Esophagus squamous epithelium (tissue), 5 donors: ENCODE measurements at regions not wholly inside any gene's neighbourhood (a gene's known extent, or its start where the extent isn't known, plus 50 kb on each side); places are given as distances from the start of the nearest gene placed in this dataset.
A peak's percentile ranks its signal among the peaks of the same experiment; 100 is the strongest.

Source experiments
- DNase-seq: peaks from one replicate; lab custom pipeline; 2025; lab: John Stamatoyannopoulos, UW
- H3K27ac ChIP-seq, 4 donors: fragments of 200-600 bp; sonication (generic); one replicate each; pipeline ENCODE4 v1.5.1; 2016 to 2019; ENCODE audit warnings: mild to moderate bottlenecking in 1 of 4
- H3K27me3 ChIP-seq, 4 donors: fragments of 200-600 bp; sonication (generic); 1 replicate in 3 of 4; 2 replicates in 1 of 4; pipeline versions ENCODE4 v1.5.1 to v1.6.0; 2017 to 2021; ENCODE audit warnings: antibody characterized with exemption in 1 of 4
- H3K36me3 ChIP-seq, 3 donors: fragments of 200-600 bp; sonication (generic); one replicate each; pipeline ENCODE4 v1.5.1; 2016 to 2019
- H3K4me1 ChIP-seq, 3 donors: fragments of 200-600 bp; sonication (generic); one replicate each; pipeline ENCODE4 v1.5.1; 2017 to 2019
- H3K4me3 ChIP-seq, 4 donors: fragments of 200-600 bp; sonication (generic); 1 replicate in 3 of 4; 2 replicates in 1 of 4; pipeline ENCODE4 v1.5.1; 2016 to 2019; ENCODE audit warnings: mild to moderate bottlenecking in 2 of 4, moderate library complexity in 1 of 4
- H3K9me3 ChIP-seq, 3 donors: fragments of 200-600 bp; sonication (generic); one replicate each; pipeline ENCODE4 v1.5.1; 2016 to 2019
- POLR2A ChIP-seq, 4 donors: fragments of 450-650 bp; IDR thresholded peaks; one replicate each; pipeline ENCODE4 v1.6.1; 2017; ENCODE audit warnings: antibody characterized with exemption in 4 of 4, mild to moderate bottlenecking in 4 of 4, moderate library complexity in 3 of 4
- WGBS, 2 donors: methylation state at CpG; one replicate each; pipeline ENCODE4 v1.1.5; 2018; 5-methylcytosine and 5-hydroxymethylcytosine counted together
- intact Hi-C: fragments of 100-400 bp; cut with DNase I; formaldehyde crosslinking; loops from one replicate; pipeline ENCODE4 v1.15.0; 2022
- TF ChIP-seq, protein P1 (sequence below), 6 experiments: fragments of 450-650 bp in 4 of 6; fragments of 200-600 bp in 2 of 6; sonication (generic) in 2 of 6; IDR thresholded peaks; one replicate each; pipeline ENCODE4 v1.5.1; 2016 to 2019; ENCODE audit warnings: antibody characterized with exemption in 6 of 6, mild to moderate bottlenecking in 4 of 6, moderate library complexity in 4 of 6
- donor health status: DM: yes; HTN: yes; CAD: no.

DNA sequence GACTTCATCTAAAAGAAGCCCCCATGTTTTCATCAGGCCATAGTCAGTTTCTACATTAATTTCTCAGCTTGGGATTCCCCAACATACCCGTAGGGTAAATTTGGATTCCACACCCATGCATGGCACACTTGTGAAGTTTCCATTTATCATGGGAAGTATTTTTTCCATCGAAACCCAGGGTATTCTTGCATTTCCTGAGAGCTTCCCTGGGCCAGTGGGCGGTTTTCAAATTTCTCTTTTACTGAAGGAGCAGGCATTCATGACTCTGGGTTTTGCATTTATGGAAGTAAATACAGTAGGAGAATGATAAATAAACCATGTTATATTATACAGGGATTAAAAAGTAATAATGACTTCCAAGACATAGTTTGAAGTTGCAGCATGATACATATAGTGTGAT lies 93.0 kb upstream of the MAP3K1 start:
- no peaks in the 10 kb centered on the region for H3K36me3 ChIP-seq
- DNase-seq = no peak
- no peaks in the 10 kb centered on the region for H3K27me3 ChIP-seq
- intact Hi-C loops = no loop called here
- 76 to 84% methylated on average over 3 of the region's 3 CpGs for WGBS, 2 donors
- no peak overlapping the region for H3K27ac ChIP-seq
- no peak overlapping the region for H3K4me3 ChIP-seq
- no peak for TF ChIP-seq POLR2A (IDR thresholded peaks at IDR 0.05)
- TF ChIP-seq, protein P1, sequence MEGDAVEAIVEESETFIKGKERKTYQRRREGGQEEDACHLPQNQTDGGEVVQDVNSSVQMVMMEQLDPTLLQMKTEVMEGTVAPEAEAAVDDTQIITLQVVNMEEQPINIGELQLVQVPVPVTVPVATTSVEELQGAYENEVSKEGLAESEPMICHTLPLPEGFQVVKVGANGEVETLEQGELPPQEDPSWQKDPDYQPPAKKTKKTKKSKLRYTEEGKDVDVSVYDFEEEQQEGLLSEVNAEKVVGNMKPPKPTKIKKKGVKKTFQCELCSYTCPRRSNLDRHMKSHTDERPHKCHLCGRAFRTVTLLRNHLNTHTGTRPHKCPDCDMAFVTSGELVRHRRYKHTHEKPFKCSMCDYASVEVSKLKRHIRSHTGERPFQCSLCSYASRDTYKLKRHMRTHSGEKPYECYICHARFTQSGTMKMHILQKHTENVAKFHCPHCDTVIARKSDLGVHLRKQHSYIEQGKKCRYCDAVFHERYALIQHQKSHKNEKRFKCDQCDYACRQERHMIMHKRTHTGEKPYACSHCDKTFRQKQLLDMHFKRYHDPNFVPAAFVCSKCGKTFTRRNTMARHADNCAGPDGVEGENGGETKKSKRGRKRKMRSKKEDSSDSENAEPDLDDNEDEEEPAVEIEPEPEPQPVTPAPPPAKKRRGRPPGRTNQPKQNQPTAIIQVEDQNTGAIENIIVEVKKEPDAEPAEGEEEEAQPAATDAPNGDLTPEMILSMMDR (IDR thresholded peaks at IDR 0.05) = no peak
- H3K4me1 ChIP-seq = peaks cover 0 to 11% (median 0%) of the 10 kb centered on the region in 3 donors
- H3K9me3 ChIP-seq = no peaks in the 10 kb centered on the region

DNA sequence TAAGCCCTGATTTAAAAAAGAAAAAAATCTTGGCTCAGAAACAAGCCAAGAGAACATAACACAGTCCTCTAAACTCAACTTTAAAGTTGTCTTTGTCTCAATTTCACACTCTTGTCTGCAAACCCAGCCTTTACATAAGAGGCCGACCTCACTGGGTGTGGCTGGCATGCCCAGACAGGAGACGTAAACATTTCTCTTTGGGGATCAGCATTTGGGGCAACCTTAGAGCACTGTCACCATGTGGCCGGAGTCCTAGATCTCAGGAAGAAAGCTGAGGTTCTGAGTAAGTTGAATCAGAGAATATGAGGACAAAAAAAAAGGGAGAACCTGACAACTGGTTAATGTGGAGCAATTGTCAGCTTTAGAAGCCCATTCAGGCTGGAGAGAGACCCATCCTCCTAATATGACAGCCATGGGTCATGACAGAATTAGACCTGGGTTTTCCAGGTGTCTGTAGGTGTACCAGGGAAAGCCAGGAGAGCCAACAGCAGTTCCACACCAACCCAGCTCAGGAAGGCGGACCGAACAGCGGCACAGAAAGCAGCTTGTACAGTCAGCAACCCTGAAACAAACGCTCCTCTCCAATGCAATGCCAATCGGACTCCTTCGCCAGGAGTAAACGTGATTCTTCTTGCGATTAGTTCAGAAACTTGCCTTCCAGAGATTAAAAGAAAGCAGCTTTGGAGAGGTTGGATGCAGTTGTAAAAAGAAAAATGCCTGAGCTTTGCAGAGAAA lies 97.9 kb upstream of the MAP3K1 start:
- intact Hi-C loops = no loop called here
- Histone ChIP-seq H3K4me3 (peak overlapping the region; percentile 6 to 36 (median 30)), H3K27me3 (no peaks in the 10 kb centered on the region), H3K9me3 (no peaks in the 10 kb centered on the region), H3K36me3 (no peaks in the 10 kb centered on the region), H3K4me1 (peaks cover 0 to 31% (median 9%) of the 10 kb centered on the region in 3 donors), H3K27ac (peak overlapping the region; percentile 45 to 87 (median 83))
- no peak for DNase-seq
- 31 to 57% methylated on average over 10 to 11 of the region's 11 CpGs for WGBS, 2 donors
- no peak for TF ChIP-seq POLR2A (IDR thresholded peaks at IDR 0.05)
- TF ChIP-seq, protein P1 (IDR thresholded peaks at IDR 0.05) = no peak

DNA sequence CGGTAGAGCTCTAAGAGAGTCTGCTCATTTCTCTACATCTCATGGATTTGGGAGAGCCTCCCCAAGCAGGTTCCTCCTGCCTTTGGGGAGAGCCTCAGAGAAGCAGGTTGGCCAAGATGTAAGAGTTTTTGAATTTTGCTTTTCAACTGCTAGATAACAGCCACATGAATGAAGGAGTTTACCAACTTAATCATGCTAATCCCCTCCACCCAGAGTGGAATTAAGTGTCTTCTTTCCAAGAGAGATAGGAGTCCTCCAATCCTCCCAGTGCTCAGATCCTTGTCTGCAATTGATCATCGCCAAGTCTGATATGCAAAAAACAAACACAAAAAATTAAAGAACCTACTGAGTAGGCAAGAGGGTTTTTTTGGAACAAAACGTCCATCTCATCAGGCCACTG lies 99.4 kb upstream of the MAP3K1 start:
- Histone ChIP-seq H3K4me1 (peaks cover 0 to 31% (median 9%) of the 10 kb centered on the region in 3 donors), H3K4me3 (no peak overlapping the region), H3K27ac (peak overlapping the region in 3 of 4 donors; percentile 81 to 87 (median 85)), H3K9me3 (no peaks in the 10 kb centered on the region), H3K27me3 (no peaks in the 10 kb centered on the region), H3K36me3 (no peaks in the 10 kb centered on the region)
- 71 to 82% methylated on average over 3 of the region's 3 CpGs for WGBS, 2 donors
- intact Hi-C loops = no loop called here
- TF ChIP-seq, protein P1 (IDR thresholded peaks at IDR 0.05) = no peak
- no peak for TF ChIP-seq POLR2A (IDR thresholded peaks at IDR 0.05)
- DNase-seq = no peak

DNA sequence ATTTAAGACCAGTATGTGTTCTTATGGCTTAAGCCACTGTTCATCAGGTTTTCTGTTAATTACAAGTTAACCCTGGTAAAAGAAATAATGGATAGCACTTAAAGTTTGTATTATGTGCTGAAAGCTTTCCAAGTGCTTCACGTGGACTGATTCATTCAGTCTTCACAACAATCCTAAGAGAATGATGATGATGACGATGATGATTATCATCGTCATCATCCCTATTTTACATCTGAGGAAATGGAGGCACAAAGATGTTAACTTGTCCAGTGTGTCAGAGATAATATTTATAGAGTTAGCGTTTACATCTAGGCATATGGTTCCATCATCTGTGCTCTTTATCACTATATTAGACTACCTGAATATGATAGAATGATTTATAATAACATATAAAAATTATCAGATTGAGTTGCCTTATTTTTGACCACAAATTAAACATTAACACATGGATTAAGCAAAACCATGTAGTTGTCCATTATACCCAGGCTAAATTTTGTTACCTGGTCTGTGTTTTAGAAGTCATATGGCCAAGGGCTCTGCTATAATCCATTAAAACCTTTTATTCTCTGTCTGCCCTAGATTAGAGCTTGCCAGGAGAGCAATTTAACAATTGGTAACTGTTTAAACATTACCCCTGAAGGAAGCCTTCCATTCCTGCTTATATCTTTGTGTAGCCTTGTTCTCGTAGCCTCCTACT lies 102.3 kb upstream of the MAP3K1 start:
- WGBS, 2 donors = 75 to 76% methylated on average over 5 of the region's 5 CpGs
- Histone ChIP-seq H3K4me3 (no peak overlapping the region), H3K27me3 (no peaks in the 10 kb centered on the region), H3K9me3 (peaks cover 0 to 6% (median 0%) of the 10 kb centered on the region in 3 donors), H3K36me3 (no peaks in the 10 kb centered on the region), H3K4me1 (peaks cover 0 to 31% (median 9%) of the 10 kb centered on the region in 3 donors), H3K27ac (no peak overlapping the region)
- no peak for TF ChIP-seq POLR2A (IDR thresholded peaks at IDR 0.05)
- TF ChIP-seq, protein P1 (IDR thresholded peaks at IDR 0.05) = no peak
- intact Hi-C loops = no loop called here
- no peak for DNase-seq
